Endothelial cell (in vitro differentiated cells): ENCODE measurements at regions not wholly inside any gene's neighbourhood (a gene's known extent, or its start where the extent isn't known, plus 50 kb on each side); places are given as distances from the start of the nearest gene placed in this dataset.

Experiments
- DNase-seq: peaks from one replicate; pipeline ENCODE4 v3.0.0; 2021; ENCODE audit warnings: low spot score
- H3K27ac Mint-ChIP-seq: one replicate; pipeline ENCODE4 v1.8.0; 2021; ENCODE audit warnings: mixed read lengths, inconsistent platforms; ENCODE audit not compliant: unreplicated experiment
- H3K27me3 Mint-ChIP-seq: one replicate; pipeline ENCODE4 v1.8.0; 2021; ENCODE audit warnings: mild to moderate bottlenecking, moderate library complexity, mixed read lengths, inconsistent platforms; ENCODE audit not compliant: unreplicated experiment
- H3K36me3 Mint-ChIP-seq: one replicate; pipeline ENCODE4 v1.8.0; 2021; ENCODE audit warnings: mild to moderate bottlenecking, low read depth, mixed read lengths, inconsistent platforms; ENCODE audit not compliant: unreplicated experiment
- H3K4me1 Mint-ChIP-seq: one replicate; pipeline ENCODE4 v1.8.0; 2021; ENCODE audit warnings: mild to moderate bottlenecking, mixed read lengths, inconsistent platforms; ENCODE audit not compliant: unreplicated experiment
- H3K4me3 Mint-ChIP-seq: one replicate; pipeline ENCODE4 v1.8.0; 2021; ENCODE audit warnings: mild to moderate bottlenecking, mixed read lengths, inconsistent platforms; ENCODE audit not compliant: unreplicated experiment
- H3K9me3 Mint-ChIP-seq: one replicate; pipeline ENCODE4 v1.8.0; 2021; ENCODE audit warnings: mixed read lengths, inconsistent platforms; ENCODE audit not compliant: unreplicated experiment
- CTCF ChIP-seq: fragments of 200-600 bp; sonication (generic); IDR thresholded peaks from one replicate; pipeline ENCODE4 v1.5.0; 2021; ENCODE audit warnings: antibody characterized with exemption; ENCODE audit not compliant: unreplicated experiment

- Mint-ChIP-seq H3K27me3 (no peaks in the 10 kb centered on the region), H3K4me3 (no peak overlapping the region), H3K9me3 (no peaks in the 10 kb centered on the region), H3K36me3 (peaks cover 3% of the 10 kb centered on the region), H3K4me1 (no peaks in the 10 kb centered on the region), H3K27ac (no peak overlapping the region)
- no peak for TF ChIP-seq CTCF
- no peak for DNase-seq
Observed at GRCh38 chr4:65152205-65152604, 518.1 kb downstream of the EPHA5 start.

- Mint-ChIP-seq H3K27ac (no peak overlapping the region), H3K9me3 (peaks cover 9% of the 10 kb centered on the region), H3K4me1 (no peaks in the 10 kb centered on the region), H3K4me3 (no peak overlapping the region), H3K27me3 (peaks cover 2% of the 10 kb centered on the region), H3K36me3 (peaks cover 7% of the 10 kb centered on the region)
- DNase-seq = no peak
- TF ChIP-seq CTCF = no peak
Observed at GRCh38 chr4:65139998-65140397, 530.3 kb downstream of the EPHA5 start.

GRCh38 chr4:65126200-65126599 is 544.1 kb downstream of the EPHA5 start:
- Mint-ChIP-seq H3K4me3 (no peak overlapping the region), H3K27me3 (no peaks in the 10 kb centered on the region), H3K27ac (no peak overlapping the region), H3K4me1 (peaks cover 4% of the 10 kb centered on the region), H3K9me3 (no peaks in the 10 kb centered on the region), H3K36me3 (no peaks in the 10 kb centered on the region)
- no peak for DNase-seq
- no peak for TF ChIP-seq CTCF

GRCh38 chr4:65120287-65120686 is 550.0 kb downstream of the EPHA5 start:
- Mint-ChIP-seq H3K9me3 (no peaks in the 10 kb centered on the region), H3K36me3 (no peaks in the 10 kb centered on the region), H3K27me3 (no peaks in the 10 kb centered on the region), H3K4me3 (no peak overlapping the region), H3K27ac (no peak overlapping the region), H3K4me1 (peaks cover 4% of the 10 kb centered on the region)
- no peak for TF ChIP-seq CTCF
- DNase-seq = no peak

GRCh38 chr4:65102419-65102818 is 567.9 kb downstream of the EPHA5 start:
- Mint-ChIP-seq H3K4me1 (no peaks in the 10 kb centered on the region), H3K36me3 (no peaks in the 10 kb centered on the region), H3K9me3 (no peaks in the 10 kb centered on the region), H3K4me3 (no peak overlapping the region), H3K27me3 (peaks cover 1% of the 10 kb centered on the region), H3K27ac (no peak overlapping the region)
- no peak for DNase-seq
- TF ChIP-seq CTCF = no peak
